ENCODE measurements at regions not wholly inside any gene's neighbourhood (a gene's known extent, or its start where the extent isn't known, plus 50 kb on each side); places are given as distances from the start of the nearest gene placed in this dataset.

DNA sequence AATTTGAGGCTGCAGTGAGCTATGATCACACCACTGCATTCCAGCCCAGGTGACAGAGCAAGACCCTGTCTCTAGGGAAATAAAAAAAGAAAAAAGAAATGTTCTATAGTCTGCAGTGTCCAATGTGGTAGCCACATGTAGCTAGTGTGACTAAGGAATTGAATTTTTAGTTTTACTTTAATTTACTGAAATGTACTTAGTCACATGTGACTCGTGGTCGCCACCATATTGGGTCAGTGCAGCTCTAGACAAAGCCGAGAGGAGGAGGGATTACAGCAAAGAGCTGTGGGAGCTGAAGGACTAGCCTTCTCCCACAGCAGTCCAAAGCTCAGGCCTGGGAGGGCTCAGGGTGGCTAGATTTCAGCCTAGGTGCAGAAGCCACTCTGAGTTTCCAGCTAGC is 65.9 kb upstream of the NTRK3 start:
- no peaks in the 10 kb centered on the region for H4K20me1 ChIP-seq (ENCODE audit: low read depth)
- no peaks in the 10 kb centered on the region for H3K4me1 ChIP-seq
- TF ChIP-seq EZH2phosphoT487 (IDR thresholded peaks at IDR 0.05) (no peak), EZH2 (IDR thresholded peaks at IDR 0.05) (no peak)
- TF ChIP-seq, protein P1, sequence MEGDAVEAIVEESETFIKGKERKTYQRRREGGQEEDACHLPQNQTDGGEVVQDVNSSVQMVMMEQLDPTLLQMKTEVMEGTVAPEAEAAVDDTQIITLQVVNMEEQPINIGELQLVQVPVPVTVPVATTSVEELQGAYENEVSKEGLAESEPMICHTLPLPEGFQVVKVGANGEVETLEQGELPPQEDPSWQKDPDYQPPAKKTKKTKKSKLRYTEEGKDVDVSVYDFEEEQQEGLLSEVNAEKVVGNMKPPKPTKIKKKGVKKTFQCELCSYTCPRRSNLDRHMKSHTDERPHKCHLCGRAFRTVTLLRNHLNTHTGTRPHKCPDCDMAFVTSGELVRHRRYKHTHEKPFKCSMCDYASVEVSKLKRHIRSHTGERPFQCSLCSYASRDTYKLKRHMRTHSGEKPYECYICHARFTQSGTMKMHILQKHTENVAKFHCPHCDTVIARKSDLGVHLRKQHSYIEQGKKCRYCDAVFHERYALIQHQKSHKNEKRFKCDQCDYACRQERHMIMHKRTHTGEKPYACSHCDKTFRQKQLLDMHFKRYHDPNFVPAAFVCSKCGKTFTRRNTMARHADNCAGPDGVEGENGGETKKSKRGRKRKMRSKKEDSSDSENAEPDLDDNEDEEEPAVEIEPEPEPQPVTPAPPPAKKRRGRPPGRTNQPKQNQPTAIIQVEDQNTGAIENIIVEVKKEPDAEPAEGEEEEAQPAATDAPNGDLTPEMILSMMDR (IDR thresholded peaks at IDR 0.05) = no peak
- Mint-ChIP-seq H3K4me1 (no peaks in the 10 kb centered on the region), H3K4me3 (no peak overlapping the region), H3K9me3 (peaks cover 5% of the 10 kb centered on the region), H3K27me3 (ENCODE audit: insufficient read depth, low read depth) (peaks cover 11% of the 10 kb centered on the region), H3K36me3 (no peaks in the 10 kb centered on the region), H3K27ac (no peak overlapping the region)
- H3K9me3 ChIP-seq (ENCODE audit: low read depth) = no peaks in the 10 kb centered on the region
- DNase-seq (ENCODE audit: low spot score) = no peak
- no peak overlapping the region for H3K4me3 ChIP-seq
- no peak overlapping the region for H2AFZ ChIP-seq (replicated peaks)
- no peak overlapping the region for H3K4me2 ChIP-seq
- no peaks in the 10 kb centered on the region for H3K27me3 ChIP-seq
- no peak overlapping the region for H3K9ac ChIP-seq
- H3K27ac ChIP-seq = no peak overlapping the region
- H3K79me2 ChIP-seq (ENCODE audit: low read depth) = no peaks in the 10 kb centered on the region
- no peaks in the 10 kb centered on the region for H3K36me3 ChIP-seq
- H3F3A ChIP-seq (ENCODE audit: low read depth) = no peaks in the 10 kb centered on the region

DNA sequence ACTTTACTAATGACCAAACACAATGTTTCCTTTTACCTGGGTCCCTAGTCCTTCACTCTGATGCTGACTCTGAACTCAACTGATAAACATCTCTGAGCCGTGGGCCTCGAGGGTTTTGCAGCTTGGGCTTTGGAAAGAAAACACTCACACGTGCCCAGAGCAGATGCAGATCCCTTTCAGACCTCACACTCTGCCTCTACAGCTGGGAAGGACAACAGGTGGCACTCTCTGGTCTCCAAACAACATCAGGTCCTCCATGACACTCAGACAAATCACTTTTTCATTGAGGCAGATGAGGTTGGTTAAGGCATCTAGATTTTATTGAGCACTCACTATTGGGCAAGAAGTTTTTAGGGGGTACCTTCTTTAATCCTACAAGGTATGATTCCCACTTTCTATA is 64.7 kb upstream of the NTRK3 start:
- TF ChIP-seq EZH2 (IDR thresholded peaks at IDR 0.05) (no peak), EZH2phosphoT487 (IDR thresholded peaks at IDR 0.05) (no peak)
- TF ChIP-seq, protein P1 (IDR thresholded peaks at IDR 0.05) = no peak
- Histone ChIP-seq H3F3A (ENCODE audit: low read depth) (no peaks in the 10 kb centered on the region), H3K4me1 (no peaks in the 10 kb centered on the region), H4K20me1 (ENCODE audit: low read depth) (no peaks in the 10 kb centered on the region), H3K9me3 (ENCODE audit: low read depth) (no peaks in the 10 kb centered on the region), H3K79me2 (ENCODE audit: low read depth) (no peaks in the 10 kb centered on the region), H3K4me3 (no peak overlapping the region), H3K4me2 (no peak overlapping the region), H3K9ac (no peak overlapping the region), H3K27me3 (no peaks in the 10 kb centered on the region), H3K27ac (no peak overlapping the region), H3K36me3 (no peaks in the 10 kb centered on the region), H2AFZ (replicated peaks) (no peak overlapping the region)
- Mint-ChIP-seq H3K36me3 (no peaks in the 10 kb centered on the region), H3K27me3 (ENCODE audit: insufficient read depth, low read depth) (peaks cover 11% of the 10 kb centered on the region), H3K27ac (no peak overlapping the region), H3K4me3 (no peak overlapping the region), H3K9me3 (peaks cover 5% of the 10 kb centered on the region), H3K4me1 (no peaks in the 10 kb centered on the region)
- no peak for DNase-seq (ENCODE audit: low spot score)

DNA sequence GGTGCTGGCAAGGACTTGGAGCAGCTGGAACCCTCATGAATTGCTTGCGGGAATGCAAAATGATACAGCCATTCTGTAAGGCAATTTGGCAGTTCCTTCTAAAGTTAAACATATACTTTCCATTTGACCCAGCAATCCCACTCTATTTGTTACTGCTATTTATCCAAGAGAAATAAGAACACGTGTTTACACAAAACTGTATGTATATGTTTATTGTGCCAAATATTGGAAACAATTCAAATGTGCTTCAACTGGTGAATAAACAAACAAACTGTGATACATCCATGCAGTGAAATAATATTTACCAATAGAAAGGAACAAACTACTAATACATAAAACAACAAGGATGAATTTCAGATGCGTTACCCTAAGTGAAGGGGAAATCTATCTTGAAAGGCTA is 60.0 kb upstream of the NTRK3 start:
- Histone ChIP-seq H3K79me2 (ENCODE audit: low read depth) (no peaks in the 10 kb centered on the region), H4K20me1 (ENCODE audit: low read depth) (no peaks in the 10 kb centered on the region), H3K27ac (no peak overlapping the region), H3K4me3 (no peak overlapping the region), H2AFZ (replicated peaks) (no peak overlapping the region), H3K9ac (no peak overlapping the region), H3K4me1 (no peaks in the 10 kb centered on the region), H3K36me3 (no peaks in the 10 kb centered on the region), H3K4me2 (no peak overlapping the region), H3K9me3 (ENCODE audit: low read depth) (no peaks in the 10 kb centered on the region), H3F3A (ENCODE audit: low read depth) (no peaks in the 10 kb centered on the region), H3K27me3 (no peaks in the 10 kb centered on the region)
- TF ChIP-seq, protein P1 (IDR thresholded peaks at IDR 0.05) = no peak
- no peak for TF ChIP-seq EZH2 (IDR thresholded peaks at IDR 0.05)
- no peak for TF ChIP-seq EZH2phosphoT487 (IDR thresholded peaks at IDR 0.05)
- Mint-ChIP-seq H3K4me3 (no peak overlapping the region), H3K27ac (no peak overlapping the region), H3K36me3 (no peaks in the 10 kb centered on the region), H3K4me1 (no peaks in the 10 kb centered on the region), H3K27me3 (ENCODE audit: insufficient read depth, low read depth) (peaks cover 14% of the 10 kb centered on the region), H3K9me3 (peaks cover 13% of the 10 kb centered on the region)
- no peak for DNase-seq (ENCODE audit: low spot score)
